Putamen (tissue), 1 donor: ENCODE measurements at regions not wholly inside any gene's neighbourhood (a gene's known extent, or its start where the extent isn't known, plus 50 kb on each side); places are given as distances from the start of the nearest gene placed in this dataset.

ENCODE experiments used
- DNase-seq: peaks from one replicate; pipeline ENCODE4 v3.0.0-alpha.2; 2016; ENCODE audit warnings: low spot score

DNA sequence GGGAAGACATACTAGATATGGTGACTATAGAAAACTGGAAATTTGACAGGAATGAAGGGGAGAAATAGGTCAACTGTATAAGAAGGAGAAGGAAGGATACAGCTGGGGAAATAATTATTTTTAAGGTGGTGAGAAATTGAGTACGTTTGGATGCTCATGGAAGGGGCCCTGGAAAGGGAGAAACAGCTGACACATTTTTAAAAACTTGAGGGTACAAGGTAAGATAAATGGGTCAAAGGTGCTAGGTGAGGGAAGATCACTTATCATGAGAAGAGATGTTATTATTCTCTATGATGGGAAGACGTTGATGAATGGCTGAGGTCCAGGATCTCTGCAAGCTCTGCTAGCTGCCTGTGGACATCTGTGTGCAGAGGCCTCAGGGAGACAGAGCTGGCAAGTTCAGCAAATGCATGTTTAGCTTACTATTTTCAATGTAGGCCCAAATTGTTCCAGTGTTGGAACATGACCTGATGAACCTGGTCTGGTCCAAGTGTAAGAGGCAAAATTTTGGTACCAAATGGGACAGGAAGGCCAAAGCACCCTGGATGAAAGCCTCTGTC is 181.7 kb downstream of the MTRR start:
- no peak for DNase-seq

DNA sequence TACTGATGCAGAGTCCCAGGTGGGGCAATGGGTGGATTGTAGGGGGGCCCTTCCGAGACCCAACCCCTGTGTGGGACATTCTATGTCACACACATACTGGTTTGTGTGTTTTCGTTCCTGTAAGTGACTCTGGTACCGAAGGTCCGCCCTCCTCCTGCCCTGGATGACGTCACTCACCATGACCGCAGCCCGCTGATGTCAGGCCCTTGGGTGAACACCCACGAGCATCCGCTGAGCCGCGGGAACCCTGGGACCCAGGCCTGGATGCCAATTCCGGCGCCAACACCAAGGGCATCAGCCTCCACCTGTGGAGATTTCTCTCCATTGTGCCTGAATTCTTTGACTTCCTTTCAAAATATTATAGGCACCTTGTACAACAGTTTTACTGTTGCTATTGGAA is 184.3 kb downstream of the MTRR start:
- no peak for DNase-seq

DNA sequence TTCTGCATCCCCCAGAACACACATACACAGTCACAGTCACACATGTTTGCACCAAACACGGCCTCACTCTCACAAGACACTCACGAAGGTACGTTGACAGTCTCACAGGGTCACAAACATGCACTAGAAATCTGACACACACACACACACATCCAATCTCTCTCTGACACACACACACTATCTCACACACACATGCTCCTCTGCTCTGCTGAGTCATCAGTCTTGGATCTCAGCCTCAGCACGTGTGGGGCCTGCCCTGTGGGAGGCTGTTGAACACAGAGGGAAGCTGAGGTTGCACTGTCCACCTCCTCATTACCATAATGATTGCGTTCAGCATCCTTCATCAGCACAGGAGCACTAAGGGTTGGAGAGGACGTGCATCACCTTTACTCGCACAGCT is 188.8 kb downstream of the MTRR start:
- DNase-seq = no peak

DNA sequence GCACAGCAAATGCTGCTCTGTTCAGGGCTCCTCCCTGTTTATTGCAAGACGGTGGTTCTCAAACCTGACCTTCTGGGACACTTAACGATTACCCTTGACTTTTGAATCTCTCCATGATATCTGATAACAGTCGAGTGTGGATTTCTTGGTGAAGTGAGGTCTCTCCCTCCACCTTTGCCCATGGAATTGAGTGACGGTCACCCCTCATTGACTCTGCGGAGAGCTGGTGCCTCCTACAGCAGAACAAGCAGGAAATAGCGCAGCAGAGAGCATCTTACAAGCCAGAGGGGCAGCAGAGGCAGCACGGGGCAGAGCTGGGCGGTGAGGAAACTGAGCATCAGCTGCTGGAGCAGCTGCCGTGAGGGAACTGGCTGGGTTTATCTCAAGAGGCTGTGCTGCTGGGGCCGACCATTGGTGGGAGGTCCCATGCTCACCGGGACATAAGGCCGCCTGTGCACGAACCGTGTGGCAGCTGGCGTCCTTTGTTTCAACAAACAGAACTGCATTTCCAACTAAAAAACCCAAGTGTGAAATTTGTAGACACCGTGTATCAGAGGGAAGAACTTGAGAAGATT is 189.8 kb downstream of the MTRR start:
- DNase-seq = no peak

DNA sequence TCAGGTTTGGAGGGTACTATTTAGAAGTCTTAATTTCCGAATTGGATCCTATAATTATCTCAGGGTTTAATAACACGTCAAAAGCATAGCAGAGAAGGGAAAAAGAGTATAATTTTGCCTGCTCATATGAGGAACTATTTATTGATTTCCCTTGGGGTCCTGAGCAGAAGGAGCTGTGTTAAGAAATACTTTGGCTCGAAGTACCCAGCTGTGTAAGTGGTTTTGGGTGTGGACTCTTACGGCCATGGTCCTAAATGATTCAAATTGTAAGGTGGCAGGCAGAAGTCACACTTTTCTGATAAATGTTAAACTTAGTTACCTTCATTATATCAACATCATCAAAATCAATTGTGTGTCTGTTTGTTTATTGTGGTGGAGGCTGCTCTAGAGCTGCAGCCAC is 190.4 kb downstream of the MTRR start:
- no peak for DNase-seq

DNA sequence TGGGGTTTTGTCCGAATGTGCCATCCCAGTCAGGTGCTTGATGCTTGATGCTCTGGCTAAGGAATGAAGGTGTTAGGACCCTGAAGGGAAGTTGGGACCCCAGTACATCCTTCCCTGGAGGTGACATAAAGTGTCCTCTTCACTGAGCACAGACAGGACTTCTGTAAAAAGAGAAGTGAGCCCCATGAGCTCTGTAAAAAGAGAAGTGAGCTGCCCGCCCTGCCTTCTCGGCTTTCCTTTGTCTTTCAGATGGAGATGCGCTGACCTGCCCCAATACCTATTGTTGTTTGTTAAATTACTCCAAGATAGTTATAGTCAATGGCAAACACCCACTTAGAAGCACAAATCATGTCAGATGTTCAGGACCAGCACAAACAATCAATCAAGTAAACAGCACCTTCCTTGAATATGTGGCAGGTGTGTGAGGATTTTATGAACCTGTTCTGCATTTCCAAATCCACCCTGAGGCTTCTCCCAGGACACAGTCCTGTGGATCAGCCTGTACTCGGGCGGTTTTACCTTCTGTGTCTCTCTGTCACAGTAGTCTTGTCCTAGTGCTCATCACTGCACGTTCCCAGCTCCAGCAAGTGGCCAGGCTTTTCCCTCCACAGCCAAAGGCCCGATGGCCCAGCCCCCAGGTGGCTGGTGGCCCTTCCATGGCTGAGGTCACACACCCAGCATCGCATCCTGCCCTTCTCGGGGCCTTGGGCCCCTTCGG is 191.4 kb downstream of the MTRR start:
- no peak for DNase-seq

DNA sequence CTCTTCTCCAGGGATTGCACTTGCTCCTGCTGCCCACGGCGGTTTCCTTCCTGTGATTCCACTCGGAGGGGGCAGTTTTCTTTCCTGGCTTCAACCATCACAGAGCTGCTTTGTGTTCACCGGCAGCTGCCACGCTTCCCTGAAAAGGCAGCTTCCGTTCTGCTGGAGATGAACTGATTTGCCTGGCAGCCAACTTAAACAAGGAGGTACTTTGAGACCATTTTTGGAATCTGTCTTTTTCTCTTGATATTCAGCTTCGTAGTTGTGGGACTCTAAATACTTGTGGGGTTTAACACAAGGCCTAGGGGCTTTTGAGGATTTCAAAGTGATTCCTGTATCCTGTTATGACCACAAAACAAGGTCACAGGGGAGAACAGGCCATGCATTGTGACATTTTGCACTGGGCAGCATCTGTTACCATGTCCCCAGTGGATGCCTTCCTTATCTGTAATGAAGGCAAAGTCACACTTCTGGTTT is 192.0 kb downstream of the MTRR start:
- DNase-seq = no peak

DNA sequence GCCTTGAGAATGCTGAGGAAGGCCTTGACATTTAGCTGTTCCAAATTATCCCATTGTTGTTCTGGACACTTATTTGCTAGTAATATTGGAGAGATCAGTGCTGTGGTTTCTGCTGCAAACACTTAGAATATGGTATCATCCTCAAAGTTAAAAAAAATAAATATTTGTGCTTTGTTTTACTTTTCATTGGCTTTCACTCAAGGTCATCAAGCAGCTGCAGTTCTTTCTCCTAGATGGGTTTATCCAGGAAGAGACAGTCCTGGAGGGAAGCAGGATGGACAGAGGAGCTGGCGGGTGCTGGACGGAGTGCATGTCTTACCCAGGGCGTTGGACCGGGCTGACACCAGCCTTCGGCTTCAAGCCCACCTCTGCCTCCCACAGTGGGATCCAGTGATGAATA is 193.6 kb downstream of the MTRR start:
- no peak for DNase-seq

DNA sequence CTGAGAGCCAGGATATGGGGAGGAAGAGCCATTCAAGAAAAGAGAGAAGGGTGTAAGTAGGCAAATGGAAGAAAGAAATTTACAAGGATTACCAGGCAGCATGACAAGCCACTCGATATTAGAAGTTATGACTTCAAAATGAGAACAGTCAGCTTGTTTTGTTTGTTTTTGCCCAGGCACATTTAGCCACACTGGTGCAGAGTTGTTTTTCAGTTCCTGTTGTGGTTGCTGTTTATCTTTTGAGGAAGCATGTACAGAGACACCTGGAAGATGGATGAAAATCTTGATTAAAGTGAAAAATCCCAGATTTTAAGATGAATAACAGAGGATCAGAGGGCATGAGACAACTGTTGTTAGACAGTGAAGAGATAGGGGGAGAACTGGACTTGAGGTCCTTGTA is 199.1 kb downstream of the MTRR start:
- no peak for DNase-seq

DNA sequence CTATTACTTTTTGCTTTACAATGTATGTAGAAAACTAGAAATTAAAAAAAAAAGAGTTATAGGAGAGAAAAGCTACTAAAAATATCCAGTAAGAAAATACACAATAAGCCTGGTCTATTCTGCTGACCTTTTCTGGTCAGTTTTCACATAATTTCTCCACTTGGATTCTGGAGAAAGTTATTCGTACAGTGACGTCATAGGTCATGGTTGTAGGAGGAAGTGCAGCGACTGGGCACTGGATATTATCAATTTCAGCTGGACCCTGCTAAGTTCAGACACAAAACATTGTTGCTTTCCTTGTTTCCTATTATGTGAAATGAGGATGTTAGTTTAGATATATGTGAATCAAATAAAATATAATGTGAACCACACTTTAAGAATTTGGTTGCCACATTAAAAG is 201.2 kb downstream of the MTRR start:
- DNase-seq = no peak

DNA sequence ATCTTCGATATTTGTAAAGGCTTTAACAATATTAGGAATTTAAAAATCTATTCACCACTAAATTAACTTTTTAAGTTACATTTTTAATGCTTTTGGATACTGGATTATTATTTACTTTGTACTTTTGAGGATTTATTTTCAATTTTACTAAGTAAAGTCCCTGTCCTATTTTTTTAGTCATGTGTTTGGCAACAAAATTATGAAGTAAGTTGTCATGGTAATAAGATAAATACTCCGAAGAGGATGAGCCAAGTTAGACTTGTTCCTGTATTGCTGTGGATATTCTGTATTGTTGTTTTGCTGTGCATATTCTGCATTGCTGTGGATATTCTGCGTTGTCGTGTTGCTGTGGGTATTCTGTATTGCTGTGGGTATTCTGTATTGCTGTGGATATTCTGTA is 210.1 kb downstream of the MTRR start:
- no peak for DNase-seq

DNA sequence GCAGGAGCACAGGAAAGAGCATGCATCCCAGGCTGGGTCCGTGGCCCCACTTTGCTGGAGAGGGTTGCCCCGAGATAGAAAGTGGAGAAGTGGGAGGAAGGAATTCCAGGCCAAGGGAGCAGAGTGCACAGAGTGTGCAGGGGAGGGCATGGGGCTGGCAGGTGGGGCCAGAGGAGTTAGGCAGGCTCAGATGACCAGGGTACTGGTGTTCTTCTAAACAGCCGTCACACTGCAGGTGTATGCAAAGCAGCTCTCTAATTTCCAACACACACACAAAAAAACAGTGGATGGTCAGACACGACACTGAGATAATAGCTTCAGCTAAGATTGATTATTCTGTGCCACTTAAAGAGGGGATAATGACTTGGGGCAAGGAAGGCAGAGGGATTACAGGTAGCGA is 212.2 kb downstream of the MTRR start:
- DNase-seq = no peak

DNA sequence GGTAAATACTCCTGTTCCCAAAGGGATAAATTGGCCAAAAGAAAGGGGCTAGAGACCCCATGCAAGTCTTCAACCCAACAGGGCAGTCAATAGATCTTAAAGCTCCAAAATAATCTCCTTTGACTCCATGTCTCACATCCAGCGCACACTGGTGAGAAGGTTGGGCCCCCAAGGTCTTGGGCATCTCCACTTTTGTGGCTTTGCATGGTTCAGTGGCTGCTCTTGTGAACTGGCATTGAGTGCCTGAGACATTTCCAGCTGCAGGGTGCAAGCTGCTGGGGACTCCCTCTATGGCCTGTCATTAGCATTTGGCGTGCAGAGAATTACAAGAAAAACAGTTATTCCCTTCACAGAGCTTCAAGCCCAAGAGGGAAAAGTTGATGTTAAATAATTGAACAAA is 224.7 kb downstream of the MTRR start:
- DNase-seq = no peak

DNA sequence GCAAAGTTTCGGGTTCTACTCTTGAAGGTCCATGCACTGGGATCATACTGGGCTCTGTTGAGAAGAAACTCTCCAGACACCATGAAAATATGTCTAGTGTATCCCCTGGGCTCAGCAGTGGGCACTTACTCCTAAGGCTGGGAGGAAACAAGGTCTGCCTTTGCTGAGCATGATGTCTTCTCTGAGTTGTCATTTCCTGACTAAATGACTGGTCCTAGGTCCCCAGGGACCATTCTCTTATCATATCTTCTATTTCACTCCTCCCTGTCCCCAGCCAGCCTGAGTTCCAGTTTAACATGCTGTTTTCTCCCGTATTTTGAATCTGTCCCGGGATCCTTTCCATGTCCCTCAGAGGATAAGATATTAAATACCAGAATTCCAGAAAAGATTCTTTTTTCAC is 225.4 kb downstream of the MTRR start:
- no peak for DNase-seq

DNA sequence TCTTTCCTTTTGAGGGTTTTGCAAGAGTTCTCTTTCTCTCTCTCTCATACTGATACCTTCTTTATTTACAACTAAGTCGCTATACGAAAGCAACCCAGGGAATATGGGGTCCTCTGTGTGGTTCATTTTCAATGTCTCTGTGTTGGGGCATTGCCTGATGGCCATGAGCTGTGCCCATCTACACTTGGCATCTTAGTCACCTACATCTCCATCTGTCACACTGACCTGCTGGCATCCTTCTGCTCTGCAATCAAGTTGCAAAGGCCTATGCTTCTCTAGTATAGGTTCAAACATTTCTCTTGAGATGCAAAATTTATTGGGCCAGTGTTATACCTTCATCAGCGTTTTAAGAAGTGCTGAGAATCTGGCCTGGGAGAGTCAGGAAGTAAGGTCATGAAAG is 228.2 kb downstream of the MTRR start:
- DNase-seq = no peak

DNA sequence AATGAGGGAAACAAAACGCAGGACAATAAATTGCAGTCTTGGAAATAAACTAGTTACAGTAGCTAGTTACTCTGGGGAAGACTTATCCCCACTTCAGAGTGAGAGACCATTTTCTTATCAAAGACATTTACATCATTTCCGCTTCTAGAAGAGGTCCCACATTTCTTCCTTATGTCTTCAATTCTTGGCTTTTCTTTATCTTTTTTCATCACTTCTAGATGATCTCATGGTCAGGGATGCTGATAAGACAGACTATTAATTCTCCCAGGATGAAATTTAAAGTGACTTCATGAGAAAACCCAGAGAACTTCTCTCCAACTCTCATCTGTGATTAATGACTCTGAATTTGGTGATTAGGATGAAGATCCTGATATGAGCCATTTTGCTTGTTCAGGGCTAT is 229.1 kb downstream of the MTRR start:
- no peak for DNase-seq

DNA sequence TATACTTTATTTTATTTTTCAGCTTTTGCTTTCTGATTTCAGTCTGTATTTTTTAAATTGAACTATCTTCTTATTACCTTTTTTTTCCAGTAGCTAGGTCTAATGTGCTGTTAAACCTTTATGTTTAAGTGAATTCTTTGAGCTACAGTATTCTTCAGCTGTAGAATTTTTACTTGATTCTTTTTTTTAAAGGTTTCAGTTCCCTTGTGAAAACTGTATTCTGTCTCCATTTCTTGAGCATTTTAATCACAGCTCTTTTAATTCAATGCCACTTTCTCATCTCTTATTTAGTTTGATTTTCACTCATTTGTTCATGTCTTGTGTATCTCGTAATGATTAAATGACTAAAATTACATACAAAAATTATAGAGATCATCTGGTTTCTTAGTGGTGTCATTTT is 233.8 kb downstream of the MTRR start:
- DNase-seq = no peak

DNA sequence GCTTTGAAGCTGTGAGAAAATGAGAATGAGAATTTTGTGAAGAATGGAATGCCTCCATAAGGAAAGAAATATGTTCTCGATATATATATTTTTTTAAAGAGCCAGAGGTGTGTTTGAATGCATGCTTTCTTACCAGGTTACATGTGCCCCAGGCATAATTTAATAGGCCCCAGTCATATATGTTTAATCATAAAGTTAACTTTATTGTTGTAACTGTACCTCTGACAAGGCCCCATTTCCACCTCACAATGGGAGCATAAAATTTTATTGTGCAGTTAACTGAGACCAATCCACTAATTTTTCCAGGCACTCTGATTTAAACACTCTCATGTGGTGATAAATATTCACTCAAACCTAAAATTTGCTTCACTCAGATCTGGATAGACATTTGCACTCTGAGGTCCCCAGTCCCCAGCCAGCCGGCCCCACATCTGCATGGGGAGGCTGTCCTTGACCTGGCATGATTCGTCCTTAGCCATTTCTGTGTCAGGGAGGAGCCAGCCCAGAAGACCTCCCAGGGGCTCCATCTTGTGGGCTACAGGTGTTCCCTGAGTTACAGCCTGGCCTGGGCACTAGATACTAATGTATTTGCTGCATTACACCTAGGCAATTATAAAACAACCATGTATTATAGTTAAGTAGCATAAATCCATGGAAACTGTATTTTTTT is 245.8 kb downstream of the MTRR start:
- DNase-seq = no peak

DNA sequence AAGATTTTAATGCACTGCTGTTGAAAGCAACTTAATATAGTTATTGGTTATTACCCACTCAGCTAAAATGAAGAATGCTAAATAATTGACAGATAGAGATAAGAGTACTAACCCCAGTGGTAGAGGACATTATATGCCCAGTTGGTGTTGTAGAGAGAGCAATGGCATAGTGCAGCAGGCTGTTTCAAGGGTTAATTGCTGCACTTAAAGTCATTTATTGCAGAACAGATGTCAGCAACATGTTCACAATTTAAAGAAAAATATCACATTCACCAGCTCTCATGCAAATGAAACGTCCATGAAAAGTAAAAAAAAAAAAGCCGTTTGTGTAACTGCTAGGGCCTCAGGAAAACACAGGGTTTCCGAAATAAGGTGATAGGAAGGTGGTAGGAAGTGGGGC is 254.6 kb downstream of the MTRR start:
- DNase-seq = no peak

DNA sequence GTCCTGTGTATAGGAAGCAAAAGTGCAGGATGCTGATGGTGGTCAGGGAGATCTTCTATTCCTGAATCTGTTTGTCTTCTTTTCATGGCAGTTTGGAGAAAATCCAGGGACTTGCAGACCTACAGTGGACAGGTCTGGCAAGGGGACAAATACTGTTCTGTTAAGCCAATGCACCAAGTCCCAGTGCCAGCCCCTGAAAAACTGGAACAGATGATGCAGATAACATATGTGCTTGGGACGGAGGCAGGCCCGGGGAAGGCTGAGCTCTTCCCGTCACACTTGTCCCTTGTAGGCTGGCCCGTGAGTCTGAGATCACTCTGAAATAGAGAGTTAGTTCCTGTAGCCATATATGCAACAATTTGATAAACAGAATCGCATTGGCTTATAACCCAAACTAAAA is 265.7 kb downstream of the MTRR start:
- DNase-seq = no peak

DNA sequence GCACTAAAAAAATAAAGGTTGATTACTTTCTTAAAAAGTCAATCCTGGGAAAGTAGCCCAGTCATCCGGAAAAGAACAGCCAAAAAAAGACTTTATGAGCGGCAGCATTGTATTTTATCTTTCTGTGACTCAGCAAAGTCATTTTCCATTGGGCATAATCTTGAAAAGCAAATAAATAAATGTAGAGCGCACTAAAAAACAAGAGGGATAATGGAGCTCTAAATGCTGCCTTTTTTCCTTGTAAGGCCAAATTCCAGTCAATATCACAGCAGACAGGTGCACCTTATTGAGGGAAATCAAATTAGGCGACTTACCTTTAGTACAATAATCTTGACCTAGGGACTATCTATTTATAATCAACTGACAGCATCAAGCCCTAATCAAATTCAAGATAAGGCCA is 266.8 kb downstream of the MTRR start:
- no peak for DNase-seq

DNA sequence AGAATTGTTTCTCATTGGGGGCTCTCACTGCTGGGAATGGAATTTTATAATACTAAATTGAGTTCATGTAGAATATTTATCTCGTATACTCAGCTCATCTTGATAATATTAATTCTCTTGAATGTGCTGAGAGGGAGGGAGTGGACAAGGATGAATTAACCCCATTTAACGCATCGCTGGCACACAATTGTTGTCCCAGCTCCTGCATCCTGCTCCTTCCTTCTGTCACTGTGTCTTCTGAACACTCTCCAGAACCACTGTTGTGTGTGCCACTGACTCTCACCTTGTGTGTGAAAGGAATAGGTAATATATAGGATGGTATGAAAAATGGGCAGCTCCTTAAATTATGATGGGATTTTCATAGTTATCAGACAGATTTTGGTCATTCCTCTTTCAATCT is 267.3 kb downstream of the MTRR start:
- DNase-seq = no peak

DNA sequence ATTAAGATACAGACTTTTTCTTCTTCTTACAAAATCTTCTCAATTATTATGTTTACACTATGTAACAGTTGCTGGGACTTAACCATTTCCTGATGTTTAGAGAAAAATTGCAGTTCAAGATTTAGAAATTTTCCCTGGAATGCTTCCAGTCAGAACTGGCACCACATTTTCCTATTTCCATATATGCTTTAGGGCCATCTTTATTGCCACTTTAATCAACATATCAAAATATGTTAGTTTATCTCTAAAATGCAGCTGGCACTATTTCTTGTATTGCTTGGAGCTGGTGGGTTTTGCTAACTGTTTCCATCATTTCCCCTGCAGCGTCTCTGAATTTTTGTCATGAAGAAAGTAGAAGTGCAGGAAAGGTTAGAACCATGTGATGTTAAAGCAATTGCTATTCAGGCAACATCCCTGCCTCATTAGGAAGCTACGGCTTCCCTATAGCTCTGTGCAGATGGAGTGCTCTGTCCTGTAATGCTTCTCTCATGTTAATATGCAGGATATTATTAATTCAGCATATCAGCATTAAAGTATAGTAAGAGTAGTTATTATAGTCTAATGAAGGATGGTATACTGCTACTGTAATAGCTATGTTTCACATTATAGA is 269.1 kb downstream of the MTRR start:
- no peak for DNase-seq
